Type B pancreatic cell (in vitro differentiated cells): ENCODE measurements at regions not wholly inside any gene's neighbourhood (a gene's known extent, or its start where the extent isn't known, plus 50 kb on each side); places are given as distances from the start of the nearest gene placed in this dataset.

Experiments
- DNase-seq: peaks from one replicate; pipeline ENCODE4 v3.0.0; 2021; ENCODE audit warnings: mixed read lengths; ENCODE audit not compliant: unreplicated experiment; ENCODE audit errors: extremely low spot score
- H3K27ac Mint-ChIP-seq: 2 replicates; pipeline ENCODE4 v1.8.0; 2021; ENCODE audit warnings: mild to moderate bottlenecking, mixed read lengths
- H3K27me3 Mint-ChIP-seq: 2 replicates; pipeline ENCODE4 v1.8.0; 2021; ENCODE audit warnings: mixed read lengths
- H3K36me3 Mint-ChIP-seq: 2 replicates; pipeline ENCODE4 v1.8.0; 2021; ENCODE audit warnings: mixed read lengths
- H3K4me1 Mint-ChIP-seq: one replicate; pipeline ENCODE4 v1.8.0; 2021; ENCODE audit warnings: mixed read lengths; ENCODE audit not compliant: unreplicated experiment
- H3K4me3 Mint-ChIP-seq: 2 replicates; pipeline ENCODE4 v1.8.0; 2021; ENCODE audit warnings: mild to moderate bottlenecking, mixed read lengths
- H3K9me3 Mint-ChIP-seq: 2 replicates; pipeline ENCODE4 v1.8.0; 2021; ENCODE audit warnings: mixed read lengths
- TF ChIP-seq, protein P1 (sequence below): fragments of 200-600 bp; sonication (generic); conservative IDR thresholded peaks from 2 replicates; pipeline ENCODE4 v1.5.0; 2021; ENCODE audit warnings: antibody characterized with exemption, mild to moderate bottlenecking

DNA sequence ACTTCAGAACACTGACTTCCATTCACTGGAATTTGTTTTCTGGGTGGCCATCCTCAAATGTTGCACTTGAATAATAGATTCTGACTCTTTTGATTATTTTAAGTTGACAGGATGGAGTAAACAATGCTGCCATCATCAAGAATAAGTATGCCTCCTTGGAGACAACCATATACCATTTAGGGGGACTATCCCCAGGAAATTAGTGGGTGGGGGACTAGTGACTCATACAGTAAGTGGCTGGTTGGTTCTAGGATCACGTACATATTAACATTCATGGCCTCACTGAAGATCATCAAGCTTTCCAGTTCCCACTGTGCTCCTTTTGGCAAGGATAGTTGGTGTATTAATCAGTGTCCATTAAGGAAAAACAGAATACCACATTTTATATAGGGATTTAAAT is 615.2 kb downstream of the CCSER2 start:
- peaks cover 8% of the 10 kb centered on the region for H3K4me1 Mint-ChIP-seq
- H3K36me3 Mint-ChIP-seq = no peaks in the 10 kb centered on the region
- no peak overlapping the region for H3K27ac Mint-ChIP-seq
- H3K9me3 Mint-ChIP-seq = no peaks in the 10 kb centered on the region
- peaks cover 3% of the 10 kb centered on the region for H3K27me3 Mint-ChIP-seq
- DNase-seq = no peak
- TF ChIP-seq, protein P1, sequence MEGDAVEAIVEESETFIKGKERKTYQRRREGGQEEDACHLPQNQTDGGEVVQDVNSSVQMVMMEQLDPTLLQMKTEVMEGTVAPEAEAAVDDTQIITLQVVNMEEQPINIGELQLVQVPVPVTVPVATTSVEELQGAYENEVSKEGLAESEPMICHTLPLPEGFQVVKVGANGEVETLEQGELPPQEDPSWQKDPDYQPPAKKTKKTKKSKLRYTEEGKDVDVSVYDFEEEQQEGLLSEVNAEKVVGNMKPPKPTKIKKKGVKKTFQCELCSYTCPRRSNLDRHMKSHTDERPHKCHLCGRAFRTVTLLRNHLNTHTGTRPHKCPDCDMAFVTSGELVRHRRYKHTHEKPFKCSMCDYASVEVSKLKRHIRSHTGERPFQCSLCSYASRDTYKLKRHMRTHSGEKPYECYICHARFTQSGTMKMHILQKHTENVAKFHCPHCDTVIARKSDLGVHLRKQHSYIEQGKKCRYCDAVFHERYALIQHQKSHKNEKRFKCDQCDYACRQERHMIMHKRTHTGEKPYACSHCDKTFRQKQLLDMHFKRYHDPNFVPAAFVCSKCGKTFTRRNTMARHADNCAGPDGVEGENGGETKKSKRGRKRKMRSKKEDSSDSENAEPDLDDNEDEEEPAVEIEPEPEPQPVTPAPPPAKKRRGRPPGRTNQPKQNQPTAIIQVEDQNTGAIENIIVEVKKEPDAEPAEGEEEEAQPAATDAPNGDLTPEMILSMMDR = no peak
- no peak overlapping the region for H3K4me3 Mint-ChIP-seq

DNA sequence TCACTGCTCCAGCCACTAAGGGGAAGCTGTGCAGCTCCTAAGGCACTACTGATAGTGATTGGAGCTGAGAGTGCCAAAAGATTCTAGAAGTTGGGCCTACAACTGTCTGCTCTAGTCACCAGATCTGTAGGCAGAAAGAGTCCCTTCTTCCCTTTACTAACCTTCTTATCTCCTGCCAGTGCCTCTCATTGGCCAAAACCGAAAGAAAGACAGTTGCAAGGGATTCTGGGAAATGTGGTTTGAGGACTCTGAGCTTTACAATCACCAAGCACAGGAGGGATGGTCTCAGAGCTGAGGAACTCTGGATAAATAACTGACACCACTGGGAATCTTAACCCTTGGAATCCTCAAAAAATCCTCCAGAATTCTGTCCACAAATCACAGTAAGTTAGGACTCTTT is 615.8 kb downstream of the CCSER2 start:
- H3K9me3 Mint-ChIP-seq = no peaks in the 10 kb centered on the region
- peaks cover 8% of the 10 kb centered on the region for H3K4me1 Mint-ChIP-seq
- H3K27me3 Mint-ChIP-seq = peaks cover 3% of the 10 kb centered on the region
- no peaks in the 10 kb centered on the region for H3K36me3 Mint-ChIP-seq
- DNase-seq = no peak
- TF ChIP-seq, protein P1 = no peak
- H3K27ac Mint-ChIP-seq = no peak overlapping the region
- H3K4me3 Mint-ChIP-seq = no peak overlapping the region

GRCh38 chr10:84945791-84946190 is 617.4 kb downstream of the CCSER2 start:
- no peak for DNase-seq
- H3K27ac Mint-ChIP-seq = no peak overlapping the region
- no peaks in the 10 kb centered on the region for H3K27me3 Mint-ChIP-seq
- H3K4me1 Mint-ChIP-seq = peaks cover under 1% of the 10 kb centered on the region
- no peaks in the 10 kb centered on the region for H3K36me3 Mint-ChIP-seq
- TF ChIP-seq, protein P1 = no peak
- H3K4me3 Mint-ChIP-seq = no peak overlapping the region
- no peaks in the 10 kb centered on the region for H3K9me3 Mint-ChIP-seq

DNA sequence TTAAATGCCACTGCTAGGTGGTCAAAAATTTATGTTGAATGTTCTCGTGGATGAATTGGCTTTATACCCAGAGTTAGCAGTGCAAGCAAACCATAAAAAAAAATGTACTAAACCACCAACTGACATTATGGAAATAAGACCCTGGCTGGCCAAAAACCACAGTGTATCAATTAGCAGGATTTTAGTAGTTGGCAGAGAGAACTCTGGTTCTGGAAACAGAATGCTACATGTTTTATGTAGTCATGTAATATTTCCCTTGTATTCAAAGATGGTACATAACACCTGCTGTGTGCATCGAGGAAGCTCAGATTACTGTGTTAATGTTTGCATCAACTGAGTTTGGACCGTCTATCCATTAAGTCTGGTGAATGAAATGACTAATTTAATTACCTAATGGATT is 618.5 kb downstream of the CCSER2 start:
- no peak for DNase-seq
- Mint-ChIP-seq H3K27me3 (no peaks in the 10 kb centered on the region), H3K4me3 (no peak overlapping the region), H3K27ac (no peak overlapping the region), H3K36me3 (no peaks in the 10 kb centered on the region), H3K9me3 (no peaks in the 10 kb centered on the region), H3K4me1 (no peaks in the 10 kb centered on the region)
- TF ChIP-seq, protein P1 = no peak

GRCh38 chr10:84948644-84949043 is 620.3 kb downstream of the CCSER2 start:
- no peaks in the 10 kb centered on the region for H3K4me1 Mint-ChIP-seq
- H3K36me3 Mint-ChIP-seq = no peaks in the 10 kb centered on the region
- no peaks in the 10 kb centered on the region for H3K9me3 Mint-ChIP-seq
- TF ChIP-seq, protein P1 = no peak
- H3K27me3 Mint-ChIP-seq = no peaks in the 10 kb centered on the region
- no peak overlapping the region for H3K4me3 Mint-ChIP-seq
- no peak for DNase-seq
- H3K27ac Mint-ChIP-seq = no peak overlapping the region

DNA sequence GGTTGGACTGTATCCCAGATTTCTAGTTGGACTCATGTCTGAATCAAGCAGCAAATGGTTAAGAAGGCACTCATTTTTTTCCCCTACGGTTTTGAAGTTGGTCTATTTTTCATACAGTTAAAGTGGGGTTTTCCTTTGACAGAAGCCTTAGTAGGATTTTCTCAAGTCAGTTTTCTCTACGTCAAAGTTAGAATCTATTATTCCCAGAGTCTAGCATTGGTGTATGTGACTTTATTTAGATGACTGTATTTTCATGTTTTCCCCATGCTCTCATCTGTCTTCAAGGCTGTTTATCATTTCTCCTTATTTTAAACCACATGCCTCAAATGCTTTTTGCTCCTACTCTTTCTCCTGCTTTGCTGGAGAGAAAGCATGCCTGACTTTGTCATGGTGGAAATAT is 623.2 kb downstream of the CCSER2 start:
- Mint-ChIP-seq H3K4me3 (no peak overlapping the region), H3K27me3 (no peaks in the 10 kb centered on the region), H3K27ac (no peak overlapping the region), H3K4me1 (peaks cover 8% of the 10 kb centered on the region), H3K9me3 (no peaks in the 10 kb centered on the region), H3K36me3 (no peaks in the 10 kb centered on the region)
- DNase-seq = no peak
- TF ChIP-seq, protein P1 = no peak
